Thoracic aorta (tissue), 2 donors: ENCODE measurements at regions not wholly inside any gene's neighbourhood (a gene's known extent, or its start where the extent isn't known, plus 50 kb on each side); places are given as distances from the start of the nearest gene placed in this dataset.

ENCODE experiments used
- ATAC-seq: fragments of 150-250 bp; one replicate; pipeline ENCODE4 v1.8.0; 2017; ENCODE audit warnings: low read depth; ENCODE audit not compliant: insufficient number of reproducible peaks, low FRiP score
- DNase-seq: peaks from one replicate; pipeline ENCODE4 v3.0.0-alpha.2; 2020; ENCODE audit warnings: low spot score
- H3K27ac ChIP-seq, 2 donors: fragments of 200-600 bp; sonication (generic); 1 replicate in 1 of 2; 2 replicates in 1 of 2; pipeline ENCODE4 v1.5.1; 2016; ENCODE audit warnings: mild to moderate bottlenecking in 2 of 2, moderate library complexity in 2 of 2
- H3K27me3 ChIP-seq: fragments of 200-600 bp; sonication (generic); replicated peaks from 2 replicates; pipeline ENCODE4 v1.6.0; 2016; ENCODE audit warnings: mild to moderate bottlenecking; ENCODE audit not compliant: insufficient read depth
- H3K36me3 ChIP-seq: fragments of 200-600 bp; sonication (generic); one replicate; pipeline ENCODE4 v1.5.1; 2016
- H3K4me1 ChIP-seq, 2 donors: fragments of 200-600 bp; sonication (generic); 1 replicate in 1 of 2; 2 replicates in 1 of 2; pipeline versions ENCODE4 v1.5.1 to v1.6.0; 2016; ENCODE audit warnings: low read depth in 2 of 2, mild to moderate bottlenecking in 1 of 2; ENCODE audit not compliant: control insufficient read depth in 1 of 2
- H3K4me3 ChIP-seq: fragments of 200-600 bp; sonication (generic); 2 replicates; pipeline ENCODE4 v1.5.1; 2016; ENCODE audit warnings: mild to moderate bottlenecking
- H3K9me3 ChIP-seq: fragments of 200-600 bp; sonication (generic); 2 replicates; pipeline ENCODE4 v1.5.1; 2016
- CTCF ChIP-seq: fragments of 200-600 bp; sonication (generic); IDR thresholded peaks from one replicate; pipeline ENCODE4 v1.5.1; 2019; ENCODE audit warnings: antibody characterized with exemption

GRCh38 chr13:81757348-81757970 lies 1416.5 kb upstream of the SPRY2 start:
- Histone ChIP-seq H3K4me1 (no peaks in the 10 kb centered on the region), H3K9me3 (no peaks in the 10 kb centered on the region), H3K27ac (no peak overlapping the region), H3K36me3 (no peaks in the 10 kb centered on the region), H3K4me3 (no peak overlapping the region), H3K27me3 (no peaks in the 10 kb centered on the region)
- ATAC-seq (no peak), DNase-seq (no peak)
- TF ChIP-seq CTCF = no peak

- Histone ChIP-seq H3K4me1 (no peaks in the 10 kb centered on the region), H3K36me3 (no peaks in the 10 kb centered on the region), H3K9me3 (no peaks in the 10 kb centered on the region), H3K4me3 (no peak overlapping the region), H3K27ac (no peak overlapping the region), H3K27me3 (no peaks in the 10 kb centered on the region)
- ATAC-seq (no peak), DNase-seq (no peak)
- TF ChIP-seq CTCF = no peak
Observed at GRCh38 chr13:81745391-81745790, 1404.5 kb upstream of the SPRY2 start.

GRCh38 chr13:81738364-81738763 lies 1397.4 kb upstream of the SPRY2 start:
- H3K27ac ChIP-seq = no peak overlapping the region
- no peak for DNase-seq
- no peak for ATAC-seq
- H3K4me1 ChIP-seq = no peaks in the 10 kb centered on the region
- H3K9me3 ChIP-seq = no peaks in the 10 kb centered on the region
- no peak for TF ChIP-seq CTCF
- no peaks in the 10 kb centered on the region for H3K27me3 ChIP-seq
- no peaks in the 10 kb centered on the region for H3K36me3 ChIP-seq
- no peak overlapping the region for H3K4me3 ChIP-seq

GRCh38 chr13:81726037-81726726 lies 1385.3 kb upstream of the SPRY2 start:
- DNase-seq (no peak), ATAC-seq (no peak)
- Histone ChIP-seq H3K4me3 (no peak overlapping the region), H3K9me3 (no peaks in the 10 kb centered on the region), H3K27ac (no peak overlapping the region), H3K36me3 (no peaks in the 10 kb centered on the region), H3K27me3 (no peaks in the 10 kb centered on the region), H3K4me1 (no peaks in the 10 kb centered on the region)
- no peak for TF ChIP-seq CTCF

- no peak for TF ChIP-seq CTCF
- Histone ChIP-seq H3K9me3 (no peaks in the 10 kb centered on the region), H3K4me1 (no peaks in the 10 kb centered on the region), H3K27ac (no peak overlapping the region), H3K36me3 (no peaks in the 10 kb centered on the region), H3K4me3 (peak overlapping the region; percentile 2), H3K27me3 (no peaks in the 10 kb centered on the region)
- no peak for ATAC-seq
- no peak for DNase-seq
Observed at GRCh38 chr13:81722456-81722855, 1381.5 kb upstream of the SPRY2 start.
